HepG2 (cell line): ENCODE measurements at regions not wholly inside any gene's neighbourhood (a gene's known extent, or its start where the extent isn't known, plus 50 kb on each side); places are given as distances from the start of the nearest gene placed in this dataset.

Experiments used
- ATAC-seq: fragments of 200-7000 bp; cut with Tn5 transposase; 3 replicates; pipeline ENCODE4 v1.9.1; 2020; ENCODE audit warnings: mild to moderate bottlenecking, moderate library complexity
- BruUV-seq: library from RNA; stranded (reverse); fragments of 400-500 nt; replicated peaks from 2 replicates; lab custom pipeline; 2021; lab: Mats Ljungman, UMichigan
- CTCF ChIA-PET: fragments of 300-600 bp; formaldehyde crosslinking; extraction: SDS; loops from one replicate; lab custom pipeline; 2021; ENCODE audit warnings: low total read pairs, inconsistent platforms, low intra/inter-chr PET ratio; lab: Yijun Ruan, JAX
- POLR2A ChIA-PET: fragments of 350-600 bp; sonication (Branson Sonifier 250); formaldehyde crosslinking; loops from one replicate; lab custom pipeline; 2020; ENCODE audit warnings: antibody characterized with exemption, inconsistent platforms; lab: Yijun Ruan, JAX
- DNase-seq: peaks from one replicate; pipeline ENCODE4 v3.0.0-alpha.2; 2015; ENCODE audit warnings: low spot score
- FAIRE-seq: peaks from 3 replicates; lab custom pipeline; 2011; peaks lifted over from hg19 to GRCh38; lab: Jason Lieb, UNC
- H2AFZ ChIP-seq: one replicate; pipeline ENCODE4 v1.6.1; 2011; ENCODE audit warnings: low read length, inconsistent platforms
- H3K27ac ChIP-seq: fragments of 300-600 bp; 3 replicates; pipeline ENCODE4 v1.8.0; 2011; ENCODE audit warnings: mixed run types, mild to moderate bottlenecking, mixed read lengths, low read length, inconsistent platforms; ENCODE audit not compliant: insufficient read depth; ENCODE audit errors: extremely low read length
- H3K27me3 ChIP-seq, 2 experiments: fragments of 200-600 bp in 1 of 2; 2 replicates in 1 of 2; 3 replicates in 1 of 2; pipeline versions ENCODE4 v1.6.0 to v1.8.0; 2011; ENCODE audit warnings: low read length in 2 of 2, mild to moderate bottlenecking in 2 of 2, moderate library complexity in 2 of 2, inconsistent platforms in 1 of 2; ENCODE audit not compliant: insufficient read depth in 2 of 2, control insufficient read depth in 1 of 2
- H3K36me3 ChIP-seq, 2 experiments: fragments of 200-600 bp in 1 of 2; replicated peaks in 1 of 2; 2 replicates in 1 of 2; 3 replicates in 1 of 2; pipeline versions ENCODE4 v1.5.1 to v1.8.0; 2011; ENCODE audit warnings: low read length in 2 of 2, inconsistent platforms in 1 of 2; ENCODE audit not compliant: insufficient read depth in 2 of 2, control insufficient read depth in 1 of 2
- H3K4me1 ChIP-seq: 2 replicates; pipeline ENCODE4 v1.5.1; 2012; ENCODE audit warnings: low read length, inconsistent platforms; ENCODE audit not compliant: insufficient read depth
- H3K4me2 ChIP-seq: 2 replicates; pipeline ENCODE4 v1.6.0; 2011; ENCODE audit warnings: low read depth, low read length, inconsistent platforms
- H3K4me3 ChIP-seq, 3 experiments: fragments of 200-600 bp in 1 of 3; sonication (generic), shearing (Covaris generic) in 1 of 3; replicated peaks in 1 of 3; 2 replicates each; pipeline ENCODE4 v1.5.1; 2011 to 2016; ENCODE audit warnings: low read length in 3 of 3, inconsistent platforms in 2 of 3, low read depth in 2 of 3, mild to moderate bottlenecking in 2 of 3, control low read depth in 1 of 3, mixed read lengths in 1 of 3; ENCODE audit not compliant: insufficient read depth in 1 of 3
- H3K79me2 ChIP-seq: one replicate; pipeline ENCODE4 v1.6.1; 2011; ENCODE audit warnings: low read length, inconsistent platforms; ENCODE audit not compliant: insufficient read depth
- H3K9ac ChIP-seq: 2 replicates; pipeline ENCODE4 v1.6.0; 2011; ENCODE audit warnings: mild to moderate bottlenecking, low read depth, low read length, inconsistent platforms; ENCODE audit not compliant: insufficient read depth
- H3K9me3 ChIP-seq: 2 replicates; pipeline ENCODE4 v1.5.1; 2012; ENCODE audit warnings: mild to moderate bottlenecking, low read length
- H4K20me1 ChIP-seq: 2 replicates; pipeline ENCODE4 v1.6.0; 2011; ENCODE audit warnings: inconsistent platforms, mild to moderate bottlenecking, low read length, moderate library complexity; ENCODE audit not compliant: insufficient read depth
- CEBPG ChIP-seq: IDR thresholded peaks from 2 replicates; pipeline ENCODE4 v1.6.1; 2016
- HNRNPK ChIP-seq: fragments of 200-400 bp; formaldehyde crosslinking; IDR thresholded peaks from 2 replicates; pipeline ENCODE4 v1.6.1; 2018; ENCODE audit warnings: low read length, low read depth, moderate library complexity, mild to moderate bottlenecking; ENCODE audit not compliant: poor library complexity, severe bottlenecking
- LCORL ChIP-seq, 2 experiments: fragments of 450-650 bp in 1 of 2; sonication (generic) in 1 of 2; formaldehyde crosslinking in 1 of 2; IDR thresholded peaks; 2 replicates each; pipeline versions ENCODE4 v1.5.0 to v1.6.1; 2017 to 2020; ENCODE audit warnings: antibody characterized with exemption in 1 of 2, missing genetic modification reagents in 1 of 2
- NFAT5 ChIP-seq: sonication (generic); formaldehyde crosslinking; IDR thresholded peaks from 2 replicates; pipeline ENCODE4 v1.4.0; 2020; ENCODE audit warnings: missing genetic modification reagents
- POLR2G ChIP-seq: fragments of 200-400 bp; formaldehyde crosslinking; IDR thresholded peaks from 2 replicates; pipeline ENCODE4 v1.6.1; 2018; ENCODE audit warnings: mild to moderate bottlenecking, low read depth, low read length, moderate library complexity
- SALL2 ChIP-seq: sonication (generic); formaldehyde crosslinking; IDR thresholded peaks from 2 replicates; pipeline ENCODE4 v1.8.1; 2023; ENCODE audit warnings: mild to moderate bottlenecking, missing genetic modification reagents, inconsistent platforms
- ZNF138 ChIP-seq: sonication (generic); formaldehyde crosslinking; IDR thresholded peaks from 2 replicates; pipeline ENCODE4 v1.5.0; 2020; ENCODE audit warnings: mild to moderate bottlenecking, low read depth, missing genetic modification reagents
- ZNF282 ChIP-seq: fragments of 450-650 bp; IDR thresholded peaks from 2 replicates; pipeline ENCODE4 v1.6.1; 2018; ENCODE audit not compliant: partially characterized antibody
- ZNF33B ChIP-seq: sonication (generic); formaldehyde crosslinking; IDR thresholded peaks from 2 replicates; pipeline ENCODE4 v1.5.1; 2020; ENCODE audit warnings: mild to moderate bottlenecking, missing genetic modification reagents
- ZNF451 ChIP-seq: sonication (generic); formaldehyde crosslinking; IDR thresholded peaks from 2 replicates; pipeline ENCODE4 v1.5.0; 2020; ENCODE audit warnings: mild to moderate bottlenecking, missing genetic modification reagents
- WGBS: methylation state at CpG from one replicate; pipeline ENCODE4 v1.1.6; 2017; ENCODE audit warnings: low lambda C conversion rate; 5-methylcytosine and 5-hydroxymethylcytosine counted together
- in situ Hi-C: cut with HindIII; loops from 2 replicates; pipeline ENCODE4 v1.10.0; 2017; ENCODE audit warnings: low pct_unique_long_range_greater_than_20kb; ENCODE audit not compliant: extremely low pct_ligation_motif_present
- intact Hi-C: fragments of 100-400 bp; cut with micrococcal nuclease; formaldehyde crosslinking; loops from one replicate; pipeline ENCODE4 v1.10.0; 2022; ENCODE audit not compliant: unreplicated experiment

GRCh38 chr16:76943921-76944320, 247.1 kb upstream of the MON1B start:
- H3K4me3 ChIP-seq = no peak overlapping the region
- DNase-seq (no peak), ATAC-seq (no peak), FAIRE-seq (no peak)
- no peak overlapping the region for H3K9ac ChIP-seq
- no peak overlapping the region for H3K27ac ChIP-seq
- no peak overlapping the region for H3K4me2 ChIP-seq
- no TSS peak for BruUV-seq
- H3K9me3 ChIP-seq = peaks cover 4% of the 10 kb centered on the region; the same call in 1 of the 2 replicates
- no peaks in the 10 kb centered on the region for H3K79me2 ChIP-seq
- WGBS = 0% methylated on average over 2 of the region's 2 CpGs
- TF ChIP-seq CEBPG (no peak), ZNF451 (no peak), NFAT5 (CRISPR knock-in tag) (no peak), LCORL (IDR thresholded peaks at IDR 0.05) (no peak), LCORL (CRISPR knock-in tag; IDR thresholded peaks at IDR 0.05) (no peak), ZNF33B (no peak), ZNF138 (CRISPR knock-in tag) (no peak), SALL2 (CRISPR knock-in tag) (no peak), POLR2G (no peak), ZNF282 (no peak), HNRNPK (no peak)
- H3K36me3 ChIP-seq = no peaks in the 10 kb centered on the region
- no peaks in the 10 kb centered on the region for H3K4me1 ChIP-seq
- intact Hi-C loops = no loop called here
- H3K27me3 ChIP-seq = no peaks in the 10 kb centered on the region; a peak in 1 of 5 replicates
- ChIA-PET CTCF (no interaction called here), POLR2A (no interaction called here)
- H2AFZ ChIP-seq = no peak overlapping the region
- in situ Hi-C loops = no loop called here
- H4K20me1 ChIP-seq = no peaks in the 10 kb centered on the region
